GM12891 (cell line): ENCODE measurements at regions not wholly inside any gene's neighbourhood (a gene's known extent, or its start where the extent isn't known, plus 50 kb on each side); places are given as distances from the start of the nearest gene placed in this dataset.

Source experiments
- DNase-seq: peaks from one replicate; pipeline ENCODE4 v3.0.0; 2011; ENCODE audit warnings: low spot score; ENCODE audit not compliant: insufficient read length
- FAIRE-seq: peaks from 2 replicates; lab custom pipeline; 2011; peaks lifted over from hg19 to GRCh38; lab: Jason Lieb, UNC
- PAX5 ChIP-seq: IDR thresholded peaks from 2 replicates; pipeline ENCODE4 v1.6.1; 2011; ENCODE audit warnings: low read length, moderate library complexity, mild to moderate bottlenecking; ENCODE audit not compliant: insufficient read depth, severe bottlenecking
- POLR2A ChIP-seq: IDR thresholded peaks from 2 replicates; pipeline ENCODE4 v1.6.1; 2011; ENCODE audit warnings: low read depth, low read length, control low read depth
- POLR2AphosphoS5 ChIP-seq: IDR thresholded peaks from 2 replicates; pipeline ENCODE4 v1.6.1; 2011; ENCODE audit warnings: low read depth, low read length, control low read depth
- POU2F2 ChIP-seq: IDR thresholded peaks from 2 replicates; pipeline ENCODE4 v1.6.1; 2011; ENCODE audit warnings: low read depth, mild to moderate bottlenecking, control low read depth, low read length, moderate library complexity
- SPI1 ChIP-seq: IDR thresholded peaks from 2 replicates; pipeline ENCODE4 v1.6.1; 2011; ENCODE audit warnings: low read depth, low read length, control low read depth
- TAF1 ChIP-seq: IDR thresholded peaks from 2 replicates; pipeline ENCODE4 v1.6.1; 2011; ENCODE audit warnings: low read depth, low read length, control low read depth

GRCh38 chr10:10816447-10816846, 201.2 kb upstream of the CELF2 start:
- no peak for FAIRE-seq
- TF ChIP-seq PAX5 (no peak), POU2F2 (no peak), TAF1 (no peak), POLR2A (no peak), SPI1 (no peak), POLR2AphosphoS5 (no peak)
- DNase-seq: no peak

GRCh38 chr10:10817609-10818008, 200.1 kb upstream of the CELF2 start:
- no peak for FAIRE-seq
- TF ChIP-seq POLR2AphosphoS5 (no peak), POU2F2 (no peak), SPI1 (no peak), PAX5 (no peak), TAF1 (no peak), POLR2A (no peak)
- no peak for DNase-seq

GRCh38 chr10:10818082-10818481, 199.6 kb upstream of the CELF2 start:
- TF ChIP-seq TAF1 (no peak), POLR2AphosphoS5 (no peak), SPI1 (no peak), POU2F2 (no peak), PAX5 (no peak), POLR2A (no peak)
- DNase-seq (no peak), FAIRE-seq (no peak)

- DNase-seq: no peak
- TF ChIP-seq SPI1 (no peak), POU2F2 (no peak), POLR2A (no peak), PAX5 (no peak), TAF1 (no peak), POLR2AphosphoS5 (no peak)
- no peak for FAIRE-seq
Measured at GRCh38 chr10:10819206-10819856, 198.3 kb upstream of the CELF2 start.

- no peak for FAIRE-seq
- DNase-seq: no peak
- TF ChIP-seq SPI1 (no peak), POU2F2 (no peak), TAF1 (no peak), POLR2A (no peak), POLR2AphosphoS5 (no peak), PAX5 (no peak)
Measured at GRCh38 chr10:10821926-10822325, 195.7 kb upstream of the CELF2 start.

GRCh38 chr10:10824591-10825148, 193.0 kb upstream of the CELF2 start:
- FAIRE-seq: no peak
- no peak for DNase-seq

GRCh38 chr10:10826125-10826524, 191.5 kb upstream of the CELF2 start:
- no peak for DNase-seq
- TF ChIP-seq PAX5 (no peak), POLR2A (no peak), POU2F2 (no peak), TAF1 (no peak), POLR2AphosphoS5 (no peak), SPI1 (no peak)
- FAIRE-seq: no peak

More at GRCh38 chr10:10824591-10825148, 193.0 kb upstream of the CELF2 start:
- TF ChIP-seq POLR2A: no peak
- TF ChIP-seq PAX5: no peak
- TF ChIP-seq TAF1: no peak
- TF ChIP-seq POLR2AphosphoS5: no peak
- TF ChIP-seq SPI1: no peak
- TF ChIP-seq POU2F2: no peak

GRCh38 chr10:10828623-10829022, 189.0 kb upstream of the CELF2 start:
- DNase-seq (no peak), FAIRE-seq (no peak)
- TF ChIP-seq SPI1: no peak
- TF ChIP-seq POU2F2: no peak
- no peak for TF ChIP-seq TAF1
- no peak for TF ChIP-seq PAX5

GRCh38 chr10:10829576-10829975, 188.1 kb upstream of the CELF2 start:
- TF ChIP-seq POLR2AphosphoS5: no peak
- no peak for TF ChIP-seq POLR2A
- no peak for TF ChIP-seq SPI1
- TF ChIP-seq PAX5: no peak
- no peak for TF ChIP-seq POU2F2
- no peak for TF ChIP-seq TAF1
- FAIRE-seq (no peak), DNase-seq (no peak)
